GM18507 (cell line): ENCODE measurements at regions not wholly inside any gene's neighbourhood (a gene's known extent, or its start where the extent isn't known, plus 50 kb on each side); places are given as distances from the start of the nearest gene placed in this dataset.

ENCODE experiments used
- DNase-seq: peaks from one replicate; pipeline ENCODE4 v3.0.0; 2011; ENCODE audit warnings: low read depth; ENCODE audit not compliant: insufficient read length; ENCODE audit errors: extremely low spot score
- FAIRE-seq: peaks from 2 replicates; lab custom pipeline; 2011; peaks lifted over from hg19 to GRCh38; lab: Jason Lieb, UNC

DNA sequence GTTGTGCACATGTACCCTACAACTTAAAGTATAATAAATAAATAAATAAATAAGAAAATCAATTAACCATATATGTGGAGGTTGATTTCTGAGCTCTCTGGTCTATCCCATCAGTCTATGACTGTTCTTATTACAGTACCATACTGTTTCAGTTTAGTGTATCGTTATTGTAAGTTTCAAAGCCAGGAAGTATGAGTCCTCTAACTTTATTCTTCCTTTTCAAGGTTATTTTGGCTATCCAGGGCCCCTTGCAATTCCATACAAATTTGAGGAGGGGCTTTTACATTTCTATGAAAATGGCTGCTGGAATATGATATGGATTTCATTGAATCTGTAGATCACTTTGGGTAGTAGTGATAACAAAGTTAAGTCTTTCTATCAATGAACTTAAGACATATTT lies 96.9 kb upstream of the BCL9 start:
- DNase-seq (no peak), FAIRE-seq (no peak)

DNA sequence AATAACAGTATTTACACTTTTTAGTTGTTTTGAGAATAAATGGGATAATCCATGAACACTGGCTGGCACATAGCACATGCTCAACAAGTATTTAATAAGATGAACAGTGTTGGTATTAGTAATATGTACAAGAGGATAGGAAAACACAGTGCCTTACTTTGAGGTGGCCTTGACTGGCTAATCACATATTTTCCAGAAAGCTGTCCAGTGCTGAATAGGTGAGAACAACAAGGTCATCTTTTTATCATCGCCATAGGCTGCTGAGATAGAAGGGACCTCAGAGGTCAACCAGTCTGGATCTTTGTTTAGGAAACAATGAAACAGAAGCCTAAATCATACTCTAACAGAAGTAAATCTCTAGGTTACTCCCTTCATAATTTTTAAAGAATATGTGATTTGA lies 89.7 kb upstream of the BCL9 start:
- no peak for FAIRE-seq

DNA sequence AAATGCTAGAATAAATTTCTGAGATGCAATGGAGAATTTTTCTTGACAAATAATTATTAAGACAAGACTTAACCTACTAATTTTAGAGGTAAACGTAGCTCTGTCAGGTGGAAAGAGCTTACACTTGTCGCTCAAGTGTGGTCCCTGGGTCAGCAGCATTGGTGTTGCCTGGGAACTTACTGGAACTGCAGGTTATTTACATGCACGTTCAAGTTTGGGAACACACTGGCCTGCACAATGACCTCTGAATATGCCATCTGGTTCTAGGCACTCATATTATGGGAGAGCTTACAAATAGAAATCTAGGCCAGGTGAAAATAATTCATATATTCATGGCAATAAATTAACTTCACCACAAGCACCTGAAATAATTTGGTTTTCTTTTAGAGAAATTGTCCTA lies 88.5 kb upstream of the BCL9 start:
- no peak for FAIRE-seq
- DNase-seq = no peak

More for the DNA sequence above, 89.7 kb upstream of the BCL9 start:
- no peak for DNase-seq

DNA sequence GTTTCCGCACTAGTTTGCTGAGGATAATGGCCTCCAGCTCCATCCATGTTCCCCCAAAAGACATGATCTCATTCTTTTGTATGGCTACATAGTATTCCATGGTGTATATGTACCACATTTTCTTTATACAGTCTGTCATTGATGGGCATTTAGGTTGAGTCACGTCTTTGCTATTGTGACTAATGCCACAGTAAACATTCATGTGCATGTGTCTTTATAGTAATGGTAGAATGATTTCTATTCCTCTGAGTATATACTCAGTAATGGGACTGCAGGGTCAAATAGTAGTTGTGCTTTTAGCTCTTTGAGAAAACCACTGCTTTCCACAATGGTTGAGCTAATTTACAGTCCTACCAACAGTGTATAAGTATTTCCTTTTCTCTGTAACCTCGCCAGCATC lies 78.3 kb upstream of the BCL9 start:
- FAIRE-seq (no peak), DNase-seq (no peak)

GRCh38 chr1:147466543-147466942 lies 74.8 kb upstream of the BCL9 start:
- no peak for FAIRE-seq
- no peak for DNase-seq

GRCh38 chr1:147470079-147470478 lies 71.2 kb upstream of the BCL9 start:
- no peak for FAIRE-seq
- DNase-seq = no peak

- DNase-seq (no peak), FAIRE-seq (no peak)
Measured at GRCh38 chr1:147472489-147472888, 68.8 kb upstream of the BCL9 start.

DNA sequence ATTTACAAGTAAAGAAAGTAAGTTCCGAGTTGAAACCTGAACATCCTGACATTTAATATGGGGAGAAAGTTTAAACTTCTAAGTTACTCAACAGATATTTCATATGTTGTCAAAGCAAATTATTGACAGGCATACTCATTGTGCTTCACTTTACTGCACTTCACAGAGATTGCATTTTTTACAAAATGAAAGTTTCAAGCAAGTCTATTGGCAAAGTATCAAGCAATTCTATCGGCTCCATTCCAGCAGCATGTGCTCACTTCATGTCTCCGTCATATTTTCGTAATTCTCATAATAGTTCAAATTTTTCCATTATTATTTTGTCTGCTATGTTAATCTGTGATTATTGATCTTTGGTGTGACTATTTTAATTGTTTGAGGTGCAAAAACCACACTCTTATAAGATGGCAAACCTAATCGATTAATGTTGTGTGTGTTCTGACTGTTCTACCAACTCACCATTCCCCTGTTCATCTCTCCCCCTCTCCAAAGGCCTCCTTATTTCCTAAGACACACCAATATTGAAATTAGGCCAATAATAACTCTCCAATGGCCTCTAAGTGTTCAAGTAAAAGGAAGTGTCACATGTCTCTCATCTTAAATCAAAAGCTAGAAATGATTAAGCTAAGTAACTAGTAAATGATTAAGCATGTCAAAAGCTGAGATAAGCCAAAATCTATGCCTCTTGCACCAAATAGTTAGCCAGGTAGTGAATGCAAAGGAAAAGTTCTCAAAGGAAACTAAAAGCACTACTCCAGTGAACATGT lies 68.2 kb upstream of the BCL9 start:
- no peak for FAIRE-seq
- no peak for DNase-seq

DNA sequence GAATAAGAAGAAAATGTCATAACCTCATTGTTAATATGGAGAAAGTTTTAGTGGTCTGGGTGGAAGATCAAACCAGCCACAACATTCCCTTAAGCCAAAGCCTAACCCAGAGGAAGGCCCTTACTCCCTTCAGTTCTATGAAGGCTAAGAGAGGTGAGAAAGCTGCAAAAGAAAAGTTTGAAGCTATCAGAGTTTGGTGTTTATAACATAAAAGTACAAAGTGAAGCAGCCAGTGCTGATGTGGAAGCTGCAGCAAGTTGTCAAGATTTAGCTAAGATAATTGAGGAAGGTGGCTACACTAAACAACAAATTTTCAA lies 67.6 kb upstream of the BCL9 start:
- FAIRE-seq (no peak), DNase-seq (no peak)

DNA sequence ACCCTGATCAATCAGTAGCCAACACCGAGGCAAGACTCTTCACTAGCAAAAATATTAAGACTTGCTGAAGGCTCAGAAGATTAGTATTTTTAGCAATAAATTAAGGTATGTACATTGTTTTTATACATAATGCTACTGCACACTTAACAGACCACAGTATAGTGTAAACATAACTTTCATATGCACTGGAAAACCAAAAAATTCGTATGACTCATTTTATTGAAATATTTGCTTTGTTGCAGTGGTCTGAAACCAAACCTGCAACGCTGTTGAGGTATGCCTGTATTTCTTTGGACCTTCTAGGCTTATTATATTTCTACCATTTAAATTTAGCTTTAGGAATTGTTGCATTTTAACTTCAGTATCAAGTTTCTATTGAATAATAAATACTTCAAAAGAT lies 65.8 kb upstream of the BCL9 start:
- no peak for FAIRE-seq
- DNase-seq = no peak

DNA sequence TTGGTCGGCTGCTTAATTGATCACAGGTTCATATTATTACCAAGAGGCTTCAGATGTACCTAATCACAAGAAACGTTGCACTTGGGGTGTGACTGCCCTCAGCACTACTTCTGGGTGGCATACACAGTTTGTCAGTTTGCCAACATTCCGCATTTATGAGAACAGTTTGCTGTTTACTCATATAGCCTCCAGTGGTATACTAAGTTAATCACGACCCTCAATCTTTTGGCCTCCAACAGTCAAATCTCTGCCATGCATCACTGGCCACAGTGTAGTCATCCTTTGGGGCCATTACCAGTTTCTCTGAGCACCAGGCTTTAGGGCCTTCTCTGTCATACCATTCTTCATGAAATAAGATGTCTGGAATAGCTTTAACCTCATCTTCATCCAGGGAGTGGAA lies 62.8 kb upstream of the BCL9 start:
- FAIRE-seq = no peak

DNA sequence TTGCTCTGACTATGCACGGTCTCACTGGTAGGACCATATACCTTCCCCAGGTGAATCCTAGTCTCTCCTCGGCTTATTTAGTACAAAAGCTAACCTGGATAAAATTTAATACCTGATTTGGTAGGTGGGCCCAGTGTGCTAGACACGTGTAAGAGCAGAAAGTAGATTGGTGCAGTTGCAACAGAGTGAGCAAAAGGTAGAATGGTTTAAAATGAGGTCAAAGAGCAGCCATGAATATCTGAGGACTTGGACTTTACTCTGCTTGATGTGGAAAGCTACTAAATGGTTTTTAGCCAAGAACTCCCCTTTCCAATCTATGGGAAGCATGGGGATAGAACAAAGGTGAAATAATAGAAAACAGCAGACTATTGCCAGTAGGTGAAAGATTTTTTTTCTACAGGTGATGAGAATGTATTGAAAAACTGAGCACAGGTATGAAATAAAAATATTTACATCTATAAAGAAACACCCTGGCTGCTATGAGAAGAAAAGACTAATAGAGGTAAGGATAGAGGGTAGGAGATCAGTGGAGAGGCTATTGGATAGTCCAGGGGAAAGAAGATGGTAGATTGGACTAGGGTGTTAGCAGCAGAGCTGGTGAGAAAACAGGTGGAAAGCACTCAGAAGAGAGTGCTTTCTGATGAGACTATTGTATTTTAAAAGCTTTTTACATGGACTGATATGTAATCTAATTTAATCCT lies 61.3 kb upstream of the BCL9 start:
- FAIRE-seq = no peak
- DNase-seq = no peak

More for the DNA sequence above, 62.8 kb upstream of the BCL9 start:
- DNase-seq = no peak

DNA sequence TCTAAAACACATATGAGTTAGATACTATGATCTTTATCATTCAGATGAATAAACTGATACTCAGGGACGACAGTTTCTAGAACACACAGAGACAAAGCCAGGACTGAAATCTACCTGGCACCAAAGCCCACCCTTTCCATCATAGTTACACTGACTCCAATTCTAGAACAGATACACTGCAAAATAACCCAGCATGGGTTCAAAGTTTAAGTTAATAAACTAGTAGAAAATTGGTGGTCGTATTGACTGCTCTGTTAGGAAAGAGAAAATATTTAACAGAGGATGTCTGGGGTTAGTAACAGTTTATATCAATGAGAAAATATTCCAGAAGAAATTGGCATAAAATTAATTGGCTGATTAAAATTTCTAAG lies 60.8 kb upstream of the BCL9 start:
- no peak for DNase-seq
- no peak for FAIRE-seq

GRCh38 chr1:147486876-147487656 lies 54.2 kb upstream of the BCL9 start:
- no peak for DNase-seq
- FAIRE-seq = no peak

GRCh38 chr1:147491098-147491497 lies 50.2 kb upstream of the BCL9 start:
- no peak for FAIRE-seq
- no peak for DNase-seq
